NOMO-1 treated with dmso at 0.1 percent for 144 hours (cell line): ENCODE measurements at regions not wholly inside any gene's neighbourhood (a gene's known extent, or its start where the extent isn't known, plus 50 kb on each side); places are given as distances from the start of the nearest gene placed in this dataset.

Experiments used
- DNase-seq: peaks from one replicate; lab custom pipeline; 2025; ENCODE audit not compliant: unreplicated experiment; lab: John Stamatoyannopoulos, UW

DNA sequence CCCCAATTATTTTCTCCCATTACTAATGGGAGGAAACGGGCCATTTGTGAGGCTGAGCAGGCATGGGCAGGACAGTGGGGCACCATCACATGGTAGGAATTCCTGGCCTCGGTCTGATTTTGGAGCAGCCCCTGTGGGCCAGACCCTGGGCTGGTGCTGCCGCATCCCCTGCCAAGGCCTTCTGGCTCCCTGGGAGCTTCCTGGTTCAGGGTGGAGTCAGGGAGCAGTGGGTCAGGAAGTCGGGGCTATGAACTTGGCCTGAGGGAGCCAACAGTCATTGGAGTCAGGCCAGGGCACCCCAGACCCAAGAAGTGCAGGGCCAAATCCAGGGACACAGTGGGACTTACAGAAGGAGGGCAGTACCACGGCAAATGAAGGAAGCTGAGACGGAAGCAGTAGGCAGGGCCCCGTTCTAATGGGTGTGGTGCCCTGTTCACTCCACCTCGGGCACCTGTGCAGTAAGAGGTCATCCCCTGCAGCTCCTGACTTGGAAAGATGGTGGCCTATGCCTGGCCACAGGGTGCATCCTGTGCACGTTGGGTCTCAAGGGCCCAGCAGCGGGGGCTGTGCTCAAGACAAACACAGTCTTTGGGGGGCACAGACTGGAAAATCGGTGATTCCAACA lies 328.1 kb downstream of the SMAD2 start:
- DNase-seq, result no peak

DNA sequence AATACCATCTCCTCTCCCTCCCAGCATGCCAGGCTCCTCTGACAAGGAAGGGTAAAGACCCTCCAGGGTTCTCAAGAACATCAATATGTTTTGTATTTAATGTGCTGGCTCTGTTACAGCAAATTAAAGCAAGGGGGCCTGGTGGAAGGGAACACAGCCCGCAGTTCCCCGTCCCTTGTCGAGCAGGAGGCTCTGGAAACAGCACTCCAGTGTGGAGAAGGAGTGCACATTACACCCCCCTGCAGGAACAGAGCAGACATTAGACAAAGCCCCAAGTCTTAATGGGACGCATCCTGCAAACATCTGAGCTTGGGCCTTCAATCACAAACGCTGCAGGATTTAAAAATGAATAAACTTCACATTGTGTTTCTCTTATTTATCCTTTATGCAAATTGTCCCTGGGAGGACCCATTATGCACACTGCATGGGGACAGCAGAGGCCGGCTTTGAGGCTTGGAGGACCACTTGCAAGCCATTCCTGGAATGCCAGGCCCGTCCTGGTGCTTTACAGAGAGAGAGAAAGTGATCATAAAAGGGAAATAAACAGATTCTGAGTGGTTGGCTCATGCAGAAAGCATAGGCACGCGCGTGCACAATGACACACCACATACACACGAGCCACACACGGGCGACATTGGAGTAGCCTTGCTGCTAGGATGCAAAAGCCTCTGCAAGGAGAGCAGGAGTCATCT lies 328.7 kb downstream of the SMAD2 start:
- DNase-seq, result no peak

DNA sequence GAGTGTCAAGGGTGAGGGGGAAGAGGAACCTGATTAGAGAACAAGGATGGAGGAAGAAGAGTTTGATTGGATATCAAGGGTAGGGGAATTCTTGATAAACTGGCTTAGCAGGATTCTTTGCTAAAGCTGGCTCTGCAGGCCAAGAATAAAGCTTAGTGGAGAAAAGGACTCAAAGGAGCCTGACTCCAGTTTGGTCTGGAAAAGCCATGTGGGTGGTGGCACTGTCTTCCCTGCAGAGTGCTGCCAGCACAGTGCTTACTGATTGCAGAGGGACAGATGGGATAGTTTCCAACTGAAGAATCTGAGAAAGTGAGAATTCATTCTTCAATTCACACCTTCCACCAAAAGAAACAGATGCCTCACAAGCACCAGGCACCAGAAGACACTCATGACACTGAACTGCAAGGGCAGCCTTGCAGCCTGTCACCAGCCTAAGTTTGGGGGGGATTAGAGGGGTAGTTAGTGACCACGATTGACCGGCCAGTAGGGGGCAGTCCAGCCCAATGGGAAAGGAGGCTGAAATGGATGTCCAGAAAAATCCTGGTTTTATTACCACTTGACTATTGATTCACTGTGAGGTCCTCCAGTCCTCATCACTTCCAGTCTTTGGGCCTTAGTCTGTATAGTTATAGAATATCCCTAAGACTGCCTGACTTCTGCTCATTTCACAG lies 334.5 kb downstream of the SMAD2 start:
- DNase-seq, result peak; percentile 2

DNA sequence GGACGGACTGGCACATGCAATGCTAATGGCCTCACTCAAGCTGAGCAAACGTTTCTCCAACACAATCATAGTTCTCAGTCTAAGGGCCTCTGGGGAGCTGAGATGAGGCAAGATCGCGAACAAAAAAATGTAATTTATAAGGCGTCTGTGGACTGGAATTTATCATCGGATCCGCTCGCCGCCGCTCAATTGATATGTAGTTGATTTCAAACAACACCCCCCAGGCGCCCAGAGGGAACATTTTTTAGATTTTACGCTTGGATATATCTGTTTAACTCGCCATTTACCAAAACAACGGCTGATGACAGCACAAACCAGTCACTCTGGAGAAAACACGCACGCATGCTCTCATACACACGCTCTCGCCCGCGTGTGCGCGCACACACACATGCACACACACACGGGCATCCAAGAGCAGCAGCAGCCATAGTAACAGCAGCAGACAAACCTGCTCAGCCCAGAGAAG lies 335.8 kb downstream of the SMAD2 start:
- DNase-seq, result no peak

DNA sequence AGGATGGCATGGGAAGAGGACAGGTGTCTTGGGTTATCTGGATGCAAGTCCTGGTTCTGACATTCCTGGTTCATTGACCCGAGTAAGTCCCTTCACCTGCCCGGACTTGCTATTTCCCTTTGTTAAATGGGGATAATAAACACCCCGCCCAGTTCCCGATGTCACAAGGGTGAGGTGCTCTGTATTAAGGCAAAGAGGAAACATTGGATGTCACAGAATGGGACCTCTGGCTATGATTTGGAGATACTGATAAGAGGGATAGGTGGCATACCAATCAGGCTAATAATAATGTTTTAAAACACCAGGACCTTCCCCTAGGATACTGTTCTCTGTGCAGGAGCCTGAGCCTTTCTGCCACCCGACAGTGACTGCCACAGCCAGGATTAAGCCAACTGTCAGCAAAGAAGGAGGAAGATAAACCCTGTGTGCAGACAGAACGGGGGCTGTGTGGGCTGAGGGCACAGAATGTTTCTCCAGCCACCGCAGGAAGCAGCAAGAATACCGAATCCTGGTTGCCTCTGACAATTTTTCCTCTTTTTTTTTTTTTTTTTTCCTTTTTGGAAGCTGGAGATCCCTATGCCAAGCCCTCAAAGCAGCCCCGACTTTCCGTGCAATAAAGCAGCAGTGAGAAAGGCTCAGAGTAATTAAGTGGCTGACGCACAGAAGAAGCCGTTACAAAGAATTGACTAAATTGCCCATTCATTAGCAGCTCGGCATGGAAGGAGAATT lies 336.6 kb downstream of the SMAD2 start:
- no peak for DNase-seq

DNA sequence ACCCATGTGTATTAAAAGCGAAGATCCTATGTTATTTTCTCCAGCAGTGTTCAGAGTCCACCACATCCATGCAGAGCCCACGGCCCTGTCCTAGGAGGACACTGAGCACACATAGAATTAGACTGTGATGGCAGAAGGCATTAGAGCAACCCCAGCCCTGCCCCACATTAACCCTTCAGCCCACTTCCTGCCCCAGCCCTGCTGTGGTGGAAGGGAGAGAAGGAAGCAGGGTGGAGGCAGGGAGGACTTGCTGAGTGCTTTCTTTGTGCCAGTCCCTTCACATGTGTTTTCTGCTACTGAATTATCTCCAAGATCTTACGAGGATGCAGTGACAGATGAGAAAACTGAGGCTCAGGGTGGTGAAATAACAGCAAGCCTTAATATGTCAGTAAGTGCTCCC lies 339.0 kb downstream of the SMAD2 start:
- DNase-seq, result no peak

DNA sequence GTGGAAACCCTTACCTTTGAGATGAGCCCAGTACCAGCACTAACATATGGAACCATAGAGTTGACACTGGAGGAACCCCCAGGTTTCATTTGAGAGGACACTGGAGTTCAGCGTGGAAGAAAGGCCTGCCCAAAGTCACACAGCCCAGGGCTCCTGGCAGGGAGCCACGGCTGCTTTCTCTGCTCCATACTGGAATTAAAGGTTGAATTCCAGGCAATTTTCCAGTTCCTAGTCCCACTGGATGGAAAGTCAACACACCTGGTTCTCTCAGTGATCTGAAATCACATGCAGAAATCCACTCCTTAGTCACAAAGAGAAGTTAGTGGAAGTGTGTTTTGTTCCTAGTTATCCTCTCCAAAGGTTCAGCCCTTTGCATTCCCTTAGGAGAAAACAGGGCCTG lies 336.1 kb upstream of the SKOR2 start:
- DNase-seq, result no peak

DNA sequence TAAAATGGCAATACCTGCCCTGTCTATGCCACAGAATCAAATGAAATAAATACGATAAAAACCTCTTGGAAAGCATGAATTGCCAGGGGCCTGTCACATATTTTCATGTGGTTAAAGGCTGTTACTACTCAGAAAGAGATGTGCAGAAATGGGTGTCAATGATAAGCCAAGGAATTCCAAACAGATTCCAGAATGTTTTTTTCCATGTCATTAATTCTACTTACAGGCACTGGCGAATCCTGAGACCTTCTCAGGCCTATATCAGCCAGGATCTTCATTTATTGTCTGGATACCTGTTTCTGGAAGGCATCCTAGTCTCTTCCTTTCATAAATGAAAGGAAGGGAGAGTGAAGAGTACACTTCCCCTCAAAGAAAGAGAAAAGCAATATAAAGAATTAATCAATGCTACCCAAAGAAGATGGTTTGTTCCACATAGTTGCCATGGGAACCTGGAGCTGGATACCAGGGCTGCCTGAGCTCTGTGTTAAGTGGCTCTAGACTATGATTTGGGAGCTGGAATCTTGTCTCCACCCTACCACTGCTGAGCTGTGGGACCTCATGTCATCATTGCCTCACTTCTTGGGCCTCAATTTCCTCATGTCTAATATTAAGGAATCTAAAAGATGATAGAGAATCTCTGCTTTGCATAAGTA lies 335.1 kb upstream of the SKOR2 start:
- DNase-seq, result no peak

DNA sequence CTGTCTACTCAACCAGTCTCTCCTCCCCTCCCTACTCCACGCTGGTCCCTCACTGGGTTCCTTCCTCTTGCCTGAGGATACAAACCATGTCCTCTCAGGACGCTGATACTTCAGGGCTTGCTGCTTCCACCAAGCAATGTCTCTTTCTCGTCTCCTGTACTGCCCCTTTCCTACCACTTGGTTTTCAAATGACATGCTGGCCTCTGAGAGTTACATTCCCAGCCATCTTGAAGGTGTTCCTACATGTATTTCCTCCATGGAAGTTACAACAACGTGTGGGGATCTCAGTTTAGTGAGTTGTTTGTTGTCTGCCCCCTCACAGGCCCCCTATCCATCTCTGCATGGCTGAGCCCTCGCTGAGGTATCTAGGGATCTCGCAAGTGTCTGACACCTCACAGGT lies 334.5 kb upstream of the SKOR2 start:
- no peak for DNase-seq

DNA sequence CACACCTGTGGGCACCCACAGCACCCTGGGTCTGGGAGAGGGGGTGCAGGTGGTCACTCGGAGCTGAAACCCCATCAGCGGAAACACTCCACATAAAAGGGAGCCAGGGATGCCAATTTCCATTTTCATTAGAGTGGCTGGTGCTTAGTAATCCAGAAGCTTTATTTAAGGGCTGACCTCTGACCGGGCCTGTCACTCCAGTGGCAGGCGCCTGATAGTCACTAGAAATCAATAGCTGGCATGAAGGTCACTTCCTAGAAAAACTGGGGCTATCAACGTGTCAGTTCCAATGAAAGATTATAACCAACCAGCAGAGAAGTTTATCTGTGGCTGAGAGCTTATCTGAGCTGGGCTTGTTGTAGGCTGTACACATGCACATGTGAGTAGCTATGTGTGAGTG lies 333.7 kb upstream of the SKOR2 start:
- no peak for DNase-seq

DNA sequence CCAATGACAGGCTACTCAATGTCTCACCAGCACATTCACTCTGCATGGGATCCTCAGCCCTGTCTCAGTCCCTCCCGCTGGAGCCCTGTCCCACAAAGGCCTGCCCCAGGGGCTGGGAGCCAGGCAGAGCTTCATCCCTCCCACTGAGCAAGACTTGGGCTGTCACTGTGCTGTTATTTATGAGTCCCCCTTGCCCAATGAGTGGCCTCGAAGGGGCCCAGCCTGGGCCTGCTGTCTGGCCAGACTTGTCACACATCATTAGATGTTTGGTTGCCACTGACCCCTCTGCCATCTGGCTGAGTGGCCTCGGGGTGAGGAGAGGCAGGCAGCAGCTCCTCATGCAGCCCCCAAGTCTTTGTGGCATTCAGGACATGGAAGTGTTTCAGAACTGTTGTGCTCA lies 330.6 kb upstream of the SKOR2 start:
- no peak for DNase-seq

DNA sequence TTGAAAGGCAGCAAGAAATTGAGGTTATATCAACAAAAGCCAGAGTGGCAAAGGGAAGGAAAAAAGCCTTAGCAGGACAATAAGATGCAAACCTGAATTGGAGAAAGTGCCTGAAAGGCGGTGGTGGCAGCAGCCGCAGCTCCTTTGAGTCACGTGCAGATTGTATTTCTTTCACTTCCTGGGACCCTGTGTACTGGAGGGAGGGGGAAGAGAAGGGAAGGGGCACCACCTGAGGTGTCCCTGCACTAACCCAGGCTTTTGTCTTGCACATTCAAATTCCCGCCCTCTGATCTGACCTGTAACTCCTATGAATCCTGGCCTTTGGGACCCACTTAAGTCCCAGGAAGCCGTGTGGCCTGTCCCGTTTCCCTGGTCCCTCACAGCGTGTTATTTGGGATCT lies 326.1 kb upstream of the SKOR2 start:
- no peak for DNase-seq

DNA sequence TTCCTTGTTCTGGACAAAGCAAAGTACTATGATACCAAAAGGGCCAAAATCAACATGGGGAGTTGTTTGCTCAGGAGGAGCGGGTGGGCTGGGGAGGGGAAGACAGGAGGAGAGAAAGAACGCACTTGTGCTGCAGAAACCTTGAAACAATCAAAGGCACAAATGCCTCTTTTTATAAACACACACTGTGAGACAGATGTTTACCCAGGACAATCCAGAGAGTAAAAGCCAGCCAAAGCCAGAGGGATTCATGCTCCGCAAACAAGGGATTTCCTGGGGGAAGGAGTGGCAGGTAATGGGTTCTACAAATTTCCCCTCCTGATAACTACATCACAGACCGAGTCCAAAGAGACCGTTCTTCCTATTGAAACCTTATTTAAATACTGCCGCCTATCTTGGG lies 323.5 kb upstream of the SKOR2 start:
- no peak for DNase-seq

DNA sequence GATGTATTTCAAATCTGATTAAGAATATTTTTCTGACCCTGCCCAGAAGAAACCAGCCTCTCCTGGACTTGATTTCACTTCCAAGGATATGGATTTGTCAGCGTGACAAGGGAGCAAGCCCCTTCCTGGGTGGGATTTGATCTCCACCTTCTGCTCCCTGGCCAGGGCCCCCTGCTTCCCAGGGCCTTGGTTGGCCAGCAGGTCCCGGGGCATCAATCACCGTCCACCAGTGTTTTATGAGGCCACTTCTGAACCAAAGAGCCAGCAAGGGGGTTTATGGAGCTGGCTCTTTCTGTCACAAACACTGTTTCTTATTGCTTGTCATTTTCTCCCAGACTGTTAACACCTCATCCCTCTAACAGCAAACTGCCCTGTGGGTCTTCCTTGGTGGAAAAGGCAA lies 320.5 kb upstream of the SKOR2 start:
- DNase-seq, result no peak

DNA sequence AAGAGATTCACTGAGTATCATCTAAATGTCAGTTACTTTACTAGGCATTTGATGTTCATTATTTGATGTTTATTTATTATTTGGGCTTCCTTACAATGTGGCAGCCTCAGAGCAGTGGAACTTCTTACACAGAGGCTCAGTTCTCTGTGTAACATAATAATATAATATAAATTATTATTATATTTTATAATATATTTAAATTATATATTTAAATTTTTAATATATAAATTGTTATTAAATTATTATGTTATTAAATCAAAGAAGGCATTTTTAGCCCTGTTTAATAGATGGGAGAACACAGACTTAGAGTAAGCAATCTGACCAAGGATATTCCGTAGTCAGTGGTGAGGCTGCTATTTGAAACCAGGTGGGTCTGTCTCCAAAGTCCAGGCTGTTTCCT lies 315.3 kb upstream of the SKOR2 start:
- no peak for DNase-seq

DNA sequence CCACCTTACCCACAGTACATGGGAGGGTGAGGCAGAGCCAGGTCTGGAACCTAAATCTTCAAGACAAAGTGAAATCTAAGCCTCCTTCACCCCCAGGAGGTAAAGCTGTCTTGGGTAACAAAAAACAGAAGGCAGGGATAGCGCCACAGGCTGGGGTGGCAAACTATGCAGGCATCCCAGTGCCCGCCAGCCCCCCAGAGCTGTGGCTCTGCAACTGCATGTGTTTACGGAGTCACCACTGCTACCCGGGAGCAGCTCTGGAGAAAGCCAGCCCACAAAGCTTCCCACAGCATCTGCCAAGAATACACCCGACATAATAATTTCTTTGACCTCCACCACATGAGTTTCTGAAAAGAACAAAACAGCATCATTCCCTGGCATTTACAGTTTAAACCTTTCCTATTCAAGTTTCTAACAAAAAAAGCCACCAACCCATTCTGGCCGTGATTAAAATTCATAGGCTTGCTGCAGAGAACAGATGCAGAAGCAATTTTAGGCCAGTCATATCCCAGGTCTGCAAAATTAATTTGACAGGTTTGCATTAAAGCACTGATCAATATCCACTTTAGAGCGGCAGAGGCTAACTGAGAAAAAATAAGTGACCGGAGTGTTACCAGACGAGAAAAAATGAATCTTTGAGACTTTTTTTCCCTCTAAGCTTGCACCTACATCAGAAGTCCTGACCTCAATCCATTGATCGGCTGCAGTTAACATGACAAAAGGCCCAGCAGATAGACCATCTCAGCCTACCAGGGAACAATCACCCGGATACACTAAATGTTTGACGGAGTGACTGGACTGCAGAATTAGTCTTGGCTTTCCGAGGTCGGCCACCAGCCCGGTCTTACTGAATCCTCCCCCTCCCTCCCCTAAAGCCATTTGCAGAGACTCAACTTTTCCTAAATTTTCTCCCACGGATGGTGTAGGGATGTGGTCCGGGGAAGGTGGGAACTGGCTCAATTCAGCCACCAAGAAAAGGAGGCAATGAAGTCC lies 309.6 kb upstream of the SKOR2 start:
- DNase-seq, result no peak

DNA sequence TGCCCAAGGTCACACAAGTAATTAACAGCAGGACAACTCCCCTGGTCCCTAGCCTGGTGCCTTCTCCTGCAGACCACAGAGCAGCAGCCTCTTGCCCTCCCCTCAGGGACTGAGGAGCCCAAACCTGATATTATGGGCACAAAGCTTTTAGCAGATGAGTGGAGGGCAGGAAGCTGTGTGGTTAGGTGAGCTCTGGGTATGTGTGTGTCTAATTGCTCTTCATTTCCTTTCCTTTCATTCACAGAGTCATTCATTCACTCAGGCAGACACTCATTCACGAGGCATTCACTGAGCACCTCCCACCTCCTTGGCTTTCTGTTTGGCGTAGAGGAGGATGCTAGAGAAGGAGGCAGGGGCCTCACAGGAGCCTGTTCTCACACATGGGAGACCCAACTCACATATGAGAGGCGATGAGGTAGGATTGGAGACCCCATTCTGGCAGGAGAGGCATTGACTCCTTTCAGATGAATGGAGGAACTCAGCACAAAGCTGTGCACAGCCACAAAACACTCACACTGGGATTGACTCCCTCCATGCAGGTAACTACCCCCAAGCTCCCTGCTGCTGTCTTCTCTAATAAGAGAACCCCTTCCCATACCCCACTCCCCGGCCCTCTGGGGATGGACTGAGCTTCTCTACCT lies 306.8 kb upstream of the SKOR2 start:
- DNase-seq, result no peak

DNA sequence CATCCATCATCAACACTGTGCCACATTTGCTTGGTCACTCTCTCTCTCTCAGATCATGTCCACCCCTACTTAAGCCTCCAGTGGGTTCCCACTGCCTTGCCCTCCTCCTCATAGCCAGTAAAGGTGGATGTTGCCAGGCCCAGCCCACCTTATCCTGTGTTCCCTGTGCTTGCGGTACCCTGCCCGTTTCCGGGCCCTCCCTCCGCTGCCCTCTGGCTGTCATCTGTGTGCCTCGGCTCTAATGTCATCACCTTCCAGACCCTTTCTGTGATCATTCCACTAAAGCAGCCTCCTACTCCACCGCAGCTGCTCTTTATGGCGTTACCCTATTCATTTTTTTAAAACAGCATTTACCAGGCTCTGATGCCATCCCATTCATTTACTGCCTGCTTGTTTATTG lies 305.7 kb upstream of the SKOR2 start:
- DNase-seq, result no peak

DNA sequence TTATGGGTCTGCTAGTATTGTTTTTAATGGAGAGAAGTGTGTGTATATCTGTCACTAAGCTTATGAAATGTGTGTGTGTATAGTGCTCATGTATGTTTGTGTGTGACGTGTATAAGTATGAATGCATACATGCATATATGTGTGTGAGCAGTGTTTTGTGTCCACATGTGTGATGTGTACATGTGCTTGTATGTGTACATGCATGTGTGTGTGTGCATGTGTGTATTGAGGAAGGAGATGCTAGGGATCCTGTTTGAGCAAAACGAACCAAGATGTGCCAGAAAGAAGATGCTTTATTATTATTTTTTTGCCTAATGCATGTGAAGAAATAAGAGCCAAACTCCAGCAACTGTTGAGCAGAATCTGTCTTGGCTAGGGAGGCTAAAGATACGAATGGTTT lies 301.3 kb upstream of the SKOR2 start:
- DNase-seq, result no peak

DNA sequence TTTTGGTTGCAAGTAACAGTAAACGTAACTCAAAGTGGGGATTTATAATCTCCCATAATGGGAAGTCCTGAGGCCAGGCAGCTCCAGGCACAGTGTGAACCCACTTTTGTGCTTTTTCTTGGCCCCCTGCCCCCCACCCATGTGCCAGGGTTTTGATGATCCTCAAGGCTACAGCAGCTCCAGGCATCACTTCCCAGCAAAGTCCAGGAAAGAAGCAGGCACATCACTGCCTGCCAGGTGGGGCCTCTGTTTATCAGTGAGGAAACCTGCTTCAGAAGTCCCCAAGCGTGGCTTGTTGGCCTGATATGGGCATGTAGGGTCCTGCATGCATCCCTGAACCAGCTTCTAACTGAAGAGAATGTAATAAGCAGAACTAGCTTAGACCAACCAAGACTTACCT lies 299.2 kb upstream of the SKOR2 start:
- no peak for DNase-seq
